ENCODE measurements at regions not wholly inside any gene's neighbourhood (a gene's known extent, or its start where the extent isn't known, plus 50 kb on each side); places are given as distances from the start of the nearest gene placed in this dataset.

GRCh38 chr22:47965896-47966295 is 1203.4 kb downstream of the TBC1D22A start:
- H3K14ac ChIP-seq (replicated peaks; ENCODE audit: low read depth, low read length) = no peak overlapping the region
- no peak overlapping the region for H2BK20ac ChIP-seq (ENCODE audit: low read depth, low read length)
- peaks cover 39% of the 10 kb centered on the region for H3K9me3 ChIP-seq (ENCODE audit: control insufficient read depth, insufficient read depth, low read length)
- H3K4me3 ChIP-seq (ENCODE audit: insufficient read depth, low read depth, low read length) = no peak overlapping the region
- no peak overlapping the region for H3K9ac ChIP-seq (ENCODE audit: low read depth, low read length)
- no peak overlapping the region for H3K18ac ChIP-seq (ENCODE audit: low read depth, low read length)
- ChIA-PET CTCF (no interaction called here), POLR2A (ENCODE audit: unreplicated experiment) (no interaction called here)
- H4K5ac ChIP-seq (ENCODE audit: low read depth, low read length) = no peak overlapping the region
- intact Hi-C loops (cut with micrococcal nuclease) (no loop called here), in situ Hi-C loops (cut with MboI; ENCODE audit: low sequenced_read_pairs) (no loop called here), dilution Hi-C loops (cut with HindIII; ENCODE audit: low sequenced_read_pairs, unreplicated experiment) (no loop called here)
- no peak overlapping the region for H4K91ac ChIP-seq (ENCODE audit: insufficient read depth, low read depth, low read length)
- no peak overlapping the region for H2AFZ ChIP-seq (replicated peaks; ENCODE audit: low read length, poor library complexity)
- no peak overlapping the region for H2BK15ac ChIP-seq (ENCODE audit: low read depth, low read length)
- 90% methylated on average over 3 of the region's 3 CpGs; no CpG with 5 or more reads in 1 of the 2 experiments for WGBS, 2 experiments (ENCODE audit: extremely low coverage in 2 of 2, insufficient read length in 1 of 2)
- no peak for ATAC-seq (ENCODE audit: low read depth)
- no peak overlapping the region for H2AK9ac ChIP-seq (replicated peaks; ENCODE audit: low read depth, low read length, poor library complexity)
- no peaks in the 10 kb centered on the region for H3K36me3 ChIP-seq (ENCODE audit: control insufficient read depth, insufficient read depth, low read length)
- H3K4me1 ChIP-seq (ENCODE audit: control insufficient read depth, insufficient read depth, low read length) = no peaks in the 10 kb centered on the region
- H3K23ac ChIP-seq (ENCODE audit: low read depth, low read length) = no peak overlapping the region
- no peak for TF ChIP-seq FOS (IDR thresholded peaks at IDR 0.05; ENCODE audit: low read depth, low read length)
- TF ChIP-seq SMC3 (IDR thresholded peaks at IDR 0.05; ENCODE audit: low read depth, low read length) = no peak
- no peak for TF ChIP-seq POLR2A (IDR thresholded peaks at IDR 0.05; ENCODE audit: low read depth, low read length)
- no peak for TF ChIP-seq ELK1 (IDR thresholded peaks at IDR 0.05; ENCODE audit: borderline replicate concordance, low read depth, low read length)
- TF ChIP-seq MXI1 (IDR thresholded peaks at IDR 0.05; ENCODE audit: borderline replicate concordance, low read depth, low read length) = no peak
- TF ChIP-seq USF2 (IDR thresholded peaks at IDR 0.05; ENCODE audit: low read depth, low read length) = no peak
- no peak for TF ChIP-seq NFE2L2 (IDR thresholded peaks at IDR 0.05; ENCODE audit: low read depth, low read length)
- TF ChIP-seq RCOR1 (IDR thresholded peaks at IDR 0.05; ENCODE audit: insufficient replicate concordance, low read length) = no peak
- H2BK120ac ChIP-seq (ENCODE audit: low read depth, low read length) = no peak overlapping the region
- no peak overlapping the region for H2AK5ac ChIP-seq (ENCODE audit: low read depth, low read length)
- no peaks in the 10 kb centered on the region for H3K79me1 ChIP-seq (ENCODE audit: low read depth in 1 of 2, low read length in 2 of 2)
- H3K27ac ChIP-seq (ENCODE audit: insufficient read depth, low read length) = no peak overlapping the region
- no peak overlapping the region for H4K8ac ChIP-seq (ENCODE audit: low read depth in 2 of 2, low read length in 2 of 2)
- H3K27me3 ChIP-seq (ENCODE audit: control insufficient read depth, insufficient read depth, low read length) = no peaks in the 10 kb centered on the region
- DNase-seq = no peak
- no peak overlapping the region for H3K4me2 ChIP-seq (ENCODE audit: low read depth, low read length)
- H3K56ac ChIP-seq (ENCODE audit: extremely low read depth, insufficient read depth, low read length) = no peak overlapping the region
- H3K9me1 ChIP-seq (ENCODE audit: insufficient read depth, low read length) = no peaks in the 10 kb centered on the region
- no peak overlapping the region for H2BK5ac ChIP-seq (ENCODE audit: low read depth, low read length, poor library complexity, severe bottlenecking)
- no peaks in the 10 kb centered on the region for H4K20me1 ChIP-seq (ENCODE audit: insufficient read depth, low read length)
- no peak overlapping the region for H3K4ac ChIP-seq (ENCODE audit: low read depth, low read length)
- BruUV-seq (replicated peaks) = no TSS peak

Measured in IMR-90 (cell line).